GM12865 (cell line): ENCODE measurements at regions not wholly inside any gene's neighbourhood (a gene's known extent, or its start where the extent isn't known, plus 50 kb on each side); places are given as distances from the start of the nearest gene placed in this dataset.

Source experiments
- DNase-seq: peaks from one replicate; pipeline ENCODE4 v3.0.0; 2010; ENCODE audit warnings: low read depth
- H3K4me3 ChIP-seq: 2 replicates; pipeline ENCODE4 v1.5.1; 2011; ENCODE audit warnings: mild to moderate bottlenecking, low read depth, low read length, control low read depth
- TF ChIP-seq, protein P1 (sequence below): IDR thresholded peaks from 2 replicates; pipeline ENCODE4 v1.5.1; 2011; ENCODE audit warnings: low read length, control low read depth, low read depth, inconsistent platforms; ENCODE audit not compliant: insufficient read depth; ENCODE audit errors: missing control alignments

DNA sequence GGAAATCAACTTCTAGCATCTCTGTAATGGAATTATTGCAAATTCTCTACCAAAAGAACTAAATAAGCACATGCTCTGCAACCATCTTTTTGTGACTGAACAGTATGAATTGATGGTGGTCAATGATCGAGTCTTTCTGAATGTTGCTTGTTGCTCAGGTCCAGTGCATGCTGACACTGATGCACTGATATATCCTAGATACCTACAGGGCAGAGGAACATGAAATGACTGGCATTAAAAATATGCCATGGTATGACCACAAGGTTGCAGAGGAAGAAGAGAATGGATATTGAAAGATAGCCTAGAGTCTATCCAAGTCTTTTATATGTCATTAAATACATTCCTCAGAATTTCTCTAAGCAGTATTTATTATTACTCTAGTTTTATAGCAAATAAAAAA, 692.8 kb upstream of the TENM3 start:
- TF ChIP-seq, protein P1, sequence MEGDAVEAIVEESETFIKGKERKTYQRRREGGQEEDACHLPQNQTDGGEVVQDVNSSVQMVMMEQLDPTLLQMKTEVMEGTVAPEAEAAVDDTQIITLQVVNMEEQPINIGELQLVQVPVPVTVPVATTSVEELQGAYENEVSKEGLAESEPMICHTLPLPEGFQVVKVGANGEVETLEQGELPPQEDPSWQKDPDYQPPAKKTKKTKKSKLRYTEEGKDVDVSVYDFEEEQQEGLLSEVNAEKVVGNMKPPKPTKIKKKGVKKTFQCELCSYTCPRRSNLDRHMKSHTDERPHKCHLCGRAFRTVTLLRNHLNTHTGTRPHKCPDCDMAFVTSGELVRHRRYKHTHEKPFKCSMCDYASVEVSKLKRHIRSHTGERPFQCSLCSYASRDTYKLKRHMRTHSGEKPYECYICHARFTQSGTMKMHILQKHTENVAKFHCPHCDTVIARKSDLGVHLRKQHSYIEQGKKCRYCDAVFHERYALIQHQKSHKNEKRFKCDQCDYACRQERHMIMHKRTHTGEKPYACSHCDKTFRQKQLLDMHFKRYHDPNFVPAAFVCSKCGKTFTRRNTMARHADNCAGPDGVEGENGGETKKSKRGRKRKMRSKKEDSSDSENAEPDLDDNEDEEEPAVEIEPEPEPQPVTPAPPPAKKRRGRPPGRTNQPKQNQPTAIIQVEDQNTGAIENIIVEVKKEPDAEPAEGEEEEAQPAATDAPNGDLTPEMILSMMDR: no peak
- no peak overlapping the region for H3K4me3 ChIP-seq
- DNase-seq: no peak

DNA sequence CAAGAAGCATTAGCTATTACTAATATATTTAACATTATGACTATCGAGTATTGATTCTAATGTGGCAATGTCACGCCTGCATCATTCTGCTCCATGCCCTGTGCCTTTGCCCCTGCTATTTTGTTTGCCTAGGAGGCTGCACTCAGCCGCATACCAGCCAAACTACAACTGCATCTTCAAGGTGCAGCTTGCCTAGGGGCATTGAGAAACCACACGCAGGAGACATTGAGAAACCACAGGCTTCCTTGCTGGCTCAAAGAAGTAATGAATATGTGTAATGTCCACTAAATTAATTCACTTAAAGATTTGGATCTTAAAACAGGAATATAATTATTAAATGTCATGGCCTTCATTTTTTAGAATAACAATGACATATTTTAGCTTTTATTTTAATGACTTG, 683.6 kb upstream of the TENM3 start:
- TF ChIP-seq, protein P1: no peak
- no peak overlapping the region for H3K4me3 ChIP-seq
- DNase-seq: no peak

DNA sequence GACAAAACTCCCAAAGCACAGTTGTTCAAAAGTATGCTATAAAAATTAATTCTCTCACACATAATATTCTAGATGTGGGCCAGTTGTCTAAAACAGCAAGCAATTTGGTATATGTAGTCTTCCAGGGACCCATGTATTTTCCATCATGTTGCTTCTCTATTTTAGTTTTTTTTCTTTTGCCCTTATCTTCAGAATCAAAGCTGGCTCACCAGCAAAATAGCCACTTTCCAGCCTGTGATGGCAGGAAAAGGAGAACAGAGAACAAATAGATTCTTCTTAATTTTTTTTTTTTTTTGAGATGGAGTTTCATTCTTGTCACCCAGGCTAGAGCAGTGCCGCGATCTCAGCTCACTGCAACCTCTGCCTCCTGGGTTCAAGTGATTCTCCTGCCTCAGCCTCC, 680.8 kb upstream of the TENM3 start:
- no peak overlapping the region for H3K4me3 ChIP-seq
- no peak for DNase-seq
- TF ChIP-seq, protein P1: no peak

DNA sequence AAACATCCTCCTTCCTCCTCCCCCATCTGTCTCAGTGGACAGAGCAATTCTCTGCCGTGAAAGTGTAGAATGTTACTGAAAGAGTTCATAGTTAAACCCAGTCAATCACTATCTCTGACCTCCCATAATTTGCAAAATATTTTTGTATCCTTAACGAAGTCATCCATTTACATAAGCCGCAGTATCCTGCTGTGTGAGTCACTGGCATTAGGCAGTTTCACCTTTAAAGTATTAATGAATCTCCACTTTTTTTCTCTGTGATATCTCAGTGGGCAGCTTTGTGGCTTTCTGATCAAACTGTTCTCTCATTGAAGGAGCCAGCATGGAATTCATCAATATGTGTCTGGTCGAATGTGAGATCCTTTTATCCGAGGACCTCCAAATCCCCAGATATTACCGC, 678.6 kb upstream of the TENM3 start:
- TF ChIP-seq, protein P1: no peak
- DNase-seq: no peak
- H3K4me3 ChIP-seq: no peak overlapping the region

DNA sequence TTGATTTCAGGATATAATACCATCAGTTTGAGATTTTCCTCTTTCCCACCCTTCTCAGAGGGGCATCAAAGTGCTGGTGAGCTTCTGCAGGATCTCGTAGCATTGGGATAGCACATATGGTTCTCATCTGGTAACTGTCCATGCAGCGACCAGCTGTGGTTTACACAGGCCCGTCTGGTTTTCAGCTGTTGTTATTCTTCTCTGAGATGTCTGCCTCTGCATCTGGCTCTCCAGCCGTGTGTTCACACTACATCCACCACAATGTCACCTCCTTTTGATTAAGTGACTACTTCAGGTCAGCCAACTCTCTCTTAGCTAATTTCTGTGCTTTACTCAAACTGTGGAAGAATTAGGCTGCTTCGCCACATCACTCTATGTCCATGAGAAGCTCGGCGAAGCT, 676.7 kb upstream of the TENM3 start:
- no peak overlapping the region for H3K4me3 ChIP-seq
- no peak for DNase-seq
- TF ChIP-seq, protein P1: no peak

DNA sequence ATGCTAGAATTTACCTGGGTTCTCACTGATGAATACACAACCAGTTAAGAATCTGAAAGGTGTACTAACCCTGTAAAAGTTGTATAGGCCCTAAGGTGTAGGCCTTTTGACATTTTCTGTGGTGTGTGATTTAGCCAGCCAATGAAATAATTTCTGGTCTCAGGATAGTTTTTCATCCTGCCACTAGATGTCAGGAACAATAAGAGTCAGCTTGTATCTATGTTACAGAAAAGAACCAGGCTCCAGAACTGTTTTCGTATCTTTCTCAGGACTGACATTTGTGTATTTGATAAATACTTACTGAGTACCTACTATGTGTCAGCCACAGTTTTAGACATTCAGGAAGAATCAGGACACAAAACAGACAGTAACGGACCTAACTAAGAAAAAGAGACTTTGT, 673.6 kb upstream of the TENM3 start:
- TF ChIP-seq, protein P1: peak; percentile 37
- peak; percentile 36 for DNase-seq
- no peak overlapping the region for H3K4me3 ChIP-seq

DNA sequence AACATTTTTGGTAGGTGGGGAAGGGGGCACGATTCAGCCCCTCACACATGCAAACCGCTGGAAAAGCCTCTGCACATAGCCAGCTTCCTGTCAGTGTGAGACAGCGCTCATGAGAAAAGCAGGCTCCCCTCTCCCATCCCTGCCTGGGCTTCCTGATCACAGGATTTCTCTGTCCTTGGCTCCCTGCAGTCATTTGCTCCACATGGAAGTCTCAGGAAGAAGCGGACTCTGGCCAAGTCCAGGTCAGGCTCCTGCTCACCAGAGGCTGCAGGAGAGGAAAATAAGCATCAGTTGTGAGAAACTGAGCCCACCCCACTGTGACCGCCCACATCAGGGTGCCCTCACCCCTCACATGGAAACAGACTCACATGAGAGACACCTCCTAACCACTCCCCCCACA, 664.3 kb upstream of the TENM3 start:
- no peak for DNase-seq
- H3K4me3 ChIP-seq: no peak overlapping the region
- TF ChIP-seq, protein P1: no peak
